GM21576 (cell line): ENCODE measurements at regions not wholly inside any gene's neighbourhood (a gene's known extent, or its start where the extent isn't known, plus 50 kb on each side); places are given as distances from the start of the nearest gene placed in this dataset.

Source experiments
- ATAC-seq: cut with Tn5 transposase; IDR thresholded peaks from one replicate; pipeline ENCODE4 v1.9.1; 2021; ENCODE audit warnings: mild to moderate bottlenecking, moderate library complexity; ENCODE audit not compliant: unreplicated experiment

GRCh38 chr18:22613058-22613690 is 195.5 kb upstream of the CTAGE1 start:
- no peak for ATAC-seq

DNA sequence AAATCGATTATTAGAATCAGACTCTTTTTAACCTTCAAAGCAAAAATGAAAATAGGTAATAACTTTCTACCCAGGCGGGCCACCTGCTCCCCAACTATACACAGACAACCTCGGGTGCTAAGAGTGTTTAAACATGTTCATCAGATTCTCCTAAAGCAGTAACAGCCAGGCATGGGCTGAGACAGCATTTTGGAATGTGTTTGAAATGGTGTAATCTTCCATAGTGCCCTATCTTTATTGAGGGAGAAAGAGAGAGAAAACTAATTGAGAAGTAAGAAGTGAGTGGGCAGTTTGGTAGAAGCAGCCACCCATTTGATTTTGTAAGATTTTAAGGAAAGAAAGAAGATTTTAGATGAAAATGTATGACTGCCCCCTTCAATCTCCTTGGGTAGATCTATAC is 196.1 kb upstream of the CTAGE1 start:
- ATAC-seq: no peak

GRCh38 chr18:22623513-22623912 is 205.8 kb upstream of the CTAGE1 start:
- no peak for ATAC-seq

- ATAC-seq: no peak
Measured at GRCh38 chr18:22624176-22624575, 206.5 kb upstream of the CTAGE1 start.

DNA sequence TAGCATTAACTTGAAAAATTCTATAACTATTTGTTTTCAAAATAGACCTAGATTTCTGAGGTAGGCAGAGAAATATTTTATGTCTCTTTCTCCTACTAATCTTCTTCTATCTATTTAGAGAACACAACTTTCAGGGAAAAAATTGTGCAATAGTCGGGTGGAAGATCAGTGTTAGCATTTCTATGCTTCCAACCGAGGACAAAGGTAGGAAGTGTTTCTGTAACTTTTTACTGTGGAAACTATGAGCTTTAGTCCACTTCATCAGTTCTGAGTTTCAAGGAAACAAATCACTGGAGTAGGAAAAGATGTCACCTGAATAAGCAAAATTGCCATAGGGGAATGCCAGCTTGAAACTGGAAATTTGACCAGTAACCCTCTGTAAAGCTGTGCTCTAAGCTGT is 207.7 kb upstream of the CTAGE1 start:
- no peak for ATAC-seq

DNA sequence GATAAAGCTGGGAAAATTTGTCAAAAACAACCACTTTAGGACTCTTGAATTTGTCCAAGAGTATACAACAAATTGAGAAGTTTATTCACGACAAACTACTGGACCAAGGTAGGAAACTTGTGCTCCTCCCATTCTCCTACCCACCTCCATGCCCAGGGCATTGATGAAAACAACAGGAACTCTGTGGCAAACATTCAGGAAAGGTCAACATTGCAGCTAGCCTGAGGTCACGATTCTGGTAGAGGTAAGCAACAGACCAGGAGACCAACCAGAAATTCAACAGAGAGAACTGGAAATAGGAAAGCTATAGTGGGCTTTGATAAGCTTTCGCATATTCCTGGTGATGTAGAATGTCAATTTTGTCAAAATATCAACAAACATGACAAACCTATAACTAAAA is 209.1 kb upstream of the CTAGE1 start:
- no peak for ATAC-seq

DNA sequence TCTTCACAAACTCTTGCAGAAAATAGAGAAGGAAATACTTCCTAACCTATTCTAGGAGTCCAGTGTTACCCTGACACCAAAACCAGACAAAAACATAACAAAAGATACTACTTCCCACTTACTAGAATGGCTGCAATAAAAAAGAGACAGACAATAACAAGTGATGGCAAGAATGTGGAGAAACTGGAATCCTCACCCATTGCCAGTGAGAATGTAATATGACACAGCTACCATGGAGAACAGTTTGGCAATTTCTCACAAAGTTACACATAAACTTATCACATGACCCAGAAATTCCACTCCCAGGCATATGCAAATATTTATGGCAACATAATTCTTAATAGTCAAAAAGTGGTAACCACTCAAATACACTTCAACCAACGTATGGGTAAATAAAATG is 209.8 kb upstream of the CTAGE1 start:
- ATAC-seq: no peak

- ATAC-seq: no peak
Measured at GRCh38 chr18:22628795-22629510, 211.2 kb upstream of the CTAGE1 start.

DNA sequence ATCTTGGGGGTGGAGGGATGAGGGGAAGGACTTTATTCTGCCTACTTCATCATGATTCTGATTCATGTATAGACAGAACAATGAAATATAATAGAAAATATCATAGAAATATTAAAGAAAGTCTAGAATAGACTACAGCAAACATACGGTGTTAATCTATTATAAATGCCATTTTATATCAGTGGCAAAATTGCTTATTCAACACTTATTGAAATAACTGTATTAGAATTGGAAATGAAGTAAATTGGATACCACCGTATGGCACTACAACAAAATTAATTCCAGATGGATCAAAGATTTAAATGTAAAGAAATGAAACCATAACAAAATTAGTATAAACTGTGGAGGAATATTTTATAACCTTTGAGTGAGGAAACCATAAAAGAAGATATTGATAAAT is 213.3 kb upstream of the CTAGE1 start:
- ATAC-seq: no peak

DNA sequence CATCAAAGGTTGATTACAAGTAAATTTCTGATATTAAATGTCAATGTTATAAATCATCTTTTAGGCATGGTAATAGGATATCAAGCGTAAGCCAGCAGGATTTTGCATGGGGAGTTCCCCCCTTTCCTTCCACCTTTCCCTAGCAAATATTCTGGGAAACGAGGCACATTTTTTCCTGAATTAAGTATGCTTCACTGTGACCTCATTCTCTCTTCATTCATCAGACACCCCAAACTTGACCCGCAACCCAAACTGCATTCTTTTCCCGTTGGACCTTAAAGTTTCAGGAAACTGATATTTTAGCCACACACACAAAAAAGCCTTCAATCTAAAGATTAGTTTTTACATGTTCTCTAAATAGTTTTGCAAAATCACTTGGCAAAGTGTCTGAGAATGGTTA is 214.5 kb upstream of the CTAGE1 start:
- no peak for ATAC-seq

GRCh38 chr18:22634464-22634863 is 216.7 kb upstream of the CTAGE1 start:
- ATAC-seq: no peak

DNA sequence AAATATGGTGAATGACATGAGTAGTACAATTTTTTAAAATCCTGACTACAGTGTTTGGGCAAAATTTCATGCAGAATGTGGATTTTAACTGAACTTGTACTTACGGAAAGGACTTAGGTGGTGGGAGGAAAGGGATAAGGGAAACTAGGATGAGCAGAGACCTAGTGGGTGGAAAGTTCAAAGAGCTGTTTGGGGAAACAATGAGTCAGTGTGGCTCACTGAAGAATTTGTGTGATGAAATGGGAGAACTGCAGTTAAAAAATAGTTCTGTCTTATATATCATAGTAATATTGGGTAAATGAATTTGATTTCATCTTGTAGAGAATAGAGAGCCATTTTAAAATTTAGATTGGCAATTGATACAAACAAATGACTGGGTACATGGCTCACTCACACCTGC is 220.1 kb upstream of the CTAGE1 start:
- no peak for ATAC-seq

- no peak for ATAC-seq
Measured at GRCh38 chr18:22639026-22639463, 221.3 kb upstream of the CTAGE1 start.

DNA sequence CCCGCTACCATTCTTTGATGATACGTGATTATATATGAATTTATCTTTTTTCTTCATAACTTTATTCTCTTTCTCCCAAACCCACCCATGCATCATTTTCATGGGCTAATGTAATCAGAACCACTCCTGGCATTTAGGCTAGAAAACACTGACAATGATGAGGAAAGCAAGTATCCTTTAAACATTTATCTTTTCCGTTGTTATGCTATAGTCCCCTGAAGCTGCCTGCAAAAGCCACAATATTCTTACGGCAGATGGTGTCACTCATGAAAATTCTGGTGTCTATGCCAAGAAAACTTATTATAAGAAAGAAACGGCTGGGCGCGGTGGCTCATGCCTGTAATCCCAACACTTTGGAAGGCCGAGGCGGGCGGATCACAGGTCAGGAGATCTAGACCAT is 221.8 kb upstream of the CTAGE1 start:
- no peak for ATAC-seq

DNA sequence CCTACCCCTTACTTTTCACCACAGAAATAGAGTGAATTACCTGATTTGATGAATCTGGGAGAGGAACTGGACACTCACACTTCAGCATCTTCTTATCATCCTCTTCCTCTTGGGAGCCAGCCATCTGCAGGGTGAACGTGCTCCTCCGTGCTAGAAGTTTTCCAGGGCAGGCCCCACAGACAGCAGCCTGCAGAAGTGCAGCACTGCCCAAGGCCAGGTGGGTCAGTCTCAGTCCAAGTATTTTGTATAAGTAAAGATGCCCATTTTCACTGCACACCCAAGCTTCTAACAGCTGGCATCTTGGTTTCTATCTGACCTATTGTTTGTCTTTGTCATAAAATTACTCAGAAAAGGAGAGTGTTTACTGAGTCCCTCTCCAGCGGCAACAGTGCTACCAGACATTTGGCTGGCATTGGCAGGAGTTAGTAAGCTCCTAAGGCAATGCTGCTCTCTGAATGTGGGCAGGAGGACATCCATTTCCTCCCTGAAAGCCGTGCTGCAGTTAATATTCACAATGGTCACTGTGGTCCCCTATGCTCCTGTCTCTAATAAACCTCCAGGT is 222.6 kb upstream of the CTAGE1 start:
- ATAC-seq: no peak

DNA sequence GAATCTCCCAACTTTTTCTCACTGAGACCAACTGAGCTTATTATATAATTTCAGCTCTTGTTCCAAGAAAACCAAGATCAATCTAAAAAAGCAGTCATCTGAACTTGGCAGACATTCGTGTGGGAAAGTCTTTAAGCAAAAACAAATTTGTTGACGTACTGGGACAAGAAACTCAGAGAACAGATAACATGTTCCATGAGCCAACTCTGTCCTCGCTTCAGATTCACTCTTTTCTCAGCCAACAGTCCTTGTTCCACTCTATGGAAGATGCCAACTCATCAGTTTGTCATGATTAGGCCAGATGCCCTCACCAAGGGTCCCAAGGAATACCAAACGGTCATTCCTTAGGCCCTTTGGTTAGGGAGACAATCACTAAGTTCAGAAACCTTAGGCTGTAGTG is 224.2 kb upstream of the CTAGE1 start:
- no peak for ATAC-seq

- no peak for ATAC-seq
Measured at GRCh38 chr18:22643731-22644130, 226.0 kb upstream of the CTAGE1 start.

- no peak for ATAC-seq
Measured at GRCh38 chr18:22650247-22650646, 232.5 kb upstream of the CTAGE1 start.

DNA sequence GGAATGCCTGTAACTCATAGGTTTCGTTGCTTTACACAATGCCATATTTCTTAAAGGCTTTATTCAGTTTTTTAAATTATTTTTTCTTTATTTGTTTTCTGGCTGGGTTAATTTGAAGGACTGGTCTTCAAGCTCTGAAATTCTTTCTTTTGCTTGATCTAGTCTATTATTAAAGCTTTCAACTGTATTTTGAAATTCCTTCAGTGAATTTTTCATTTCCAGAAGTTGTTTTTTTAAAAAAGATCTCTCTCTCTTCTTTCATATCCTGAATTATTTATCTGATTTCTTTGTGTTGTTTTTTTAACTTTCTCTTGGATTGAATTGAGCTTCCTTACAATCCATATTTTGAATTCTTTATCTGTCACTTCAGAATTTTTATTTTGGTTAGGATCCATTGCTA is 239.9 kb upstream of the CTAGE1 start:
- no peak for ATAC-seq

- ATAC-seq: no peak
Measured at GRCh38 chr18:22658318-22658717, 240.6 kb upstream of the CTAGE1 start.

DNA sequence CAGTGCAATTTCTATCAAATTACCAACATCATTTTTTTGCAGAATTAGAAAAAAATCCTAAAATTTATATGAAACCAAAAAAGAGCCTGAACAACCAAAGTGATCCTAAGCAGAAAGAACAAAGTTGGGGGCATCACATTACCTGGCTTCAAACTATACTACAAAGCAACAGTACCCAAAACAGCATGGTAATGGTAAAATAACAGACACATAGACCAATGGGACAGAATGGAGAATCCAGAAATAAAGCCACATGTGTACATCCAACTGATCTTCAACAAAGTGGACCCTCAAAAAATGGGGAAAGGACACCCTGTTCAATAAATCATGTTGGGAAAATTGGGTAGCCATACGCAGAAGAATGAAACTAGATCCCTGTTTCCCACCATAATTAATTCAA is 245.7 kb upstream of the CTAGE1 start:
- ATAC-seq: no peak

- ATAC-seq: no peak
Measured at GRCh38 chr18:22666411-22666940, 248.8 kb upstream of the CTAGE1 start.
